Urothelium cell line (cell line): ENCODE measurements at regions not wholly inside any gene's neighbourhood (a gene's known extent, or its start where the extent isn't known, plus 50 kb on each side); places are given as distances from the start of the nearest gene placed in this dataset.
"Not testable (repeated sequence)": the region's sequence is repeated elsewhere in the genome, so short reads cannot be mapped to it uniquely, and the experiment has no call there.

Experiments used
- DNase-seq: peaks from one replicate; pipeline ENCODE4 v3.0.0; 2011; ENCODE audit warnings: low spot score, mixed read lengths
- FAIRE-seq: peaks from 2 replicates; lab custom pipeline; 2011; peaks lifted over from hg19 to GRCh38; lab: Jason Lieb, UNC

GRCh38 chr5:135279328-135279727, 119.7 kb downstream of the MACROH2A1 start:
- no peak for FAIRE-seq
- no peak for DNase-seq

GRCh38 chr5:135276151-135276550, 122.9 kb downstream of the MACROH2A1 start:
- DNase-seq = no peak
- FAIRE-seq = no peak

- no peak for FAIRE-seq
These were observed 125.8 kb downstream of the MACROH2A1 start for GRCh38 chr5:135273212-135273611.

DNA sequence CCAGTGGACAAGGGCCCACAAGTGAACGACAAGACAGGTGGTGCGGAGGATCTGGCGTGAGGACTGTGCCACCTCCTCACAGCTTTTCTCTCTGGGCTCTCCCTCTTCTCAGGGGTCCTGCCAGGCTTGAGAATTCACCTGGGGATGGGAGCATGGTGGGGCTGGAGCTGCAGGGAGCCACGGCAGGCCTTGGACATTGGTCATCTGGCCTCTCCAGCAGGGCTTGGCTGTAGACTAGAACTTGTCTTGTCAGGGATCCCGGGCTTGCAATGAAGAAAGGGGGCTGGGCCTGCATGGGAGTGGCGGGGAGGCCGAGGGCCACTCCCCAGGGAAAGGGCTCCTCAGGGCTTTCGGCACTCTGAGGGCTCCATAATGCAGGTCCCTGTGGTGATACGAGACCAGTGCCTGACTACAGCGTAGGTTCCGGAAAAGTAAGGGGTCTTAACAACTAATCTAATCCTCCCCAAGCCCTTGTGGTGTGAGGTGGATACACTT, 126.7 kb downstream of the MACROH2A1 start:
- FAIRE-seq = no peak
- DNase-seq = no peak

More at GRCh38 chr5:135273212-135273611, 125.8 kb downstream of the MACROH2A1 start:
- no peak for DNase-seq

- FAIRE-seq (no peak), DNase-seq (no peak)
These were observed 127.3 kb downstream of the MACROH2A1 start for GRCh38 chr5:135271533-135272310.

DNA sequence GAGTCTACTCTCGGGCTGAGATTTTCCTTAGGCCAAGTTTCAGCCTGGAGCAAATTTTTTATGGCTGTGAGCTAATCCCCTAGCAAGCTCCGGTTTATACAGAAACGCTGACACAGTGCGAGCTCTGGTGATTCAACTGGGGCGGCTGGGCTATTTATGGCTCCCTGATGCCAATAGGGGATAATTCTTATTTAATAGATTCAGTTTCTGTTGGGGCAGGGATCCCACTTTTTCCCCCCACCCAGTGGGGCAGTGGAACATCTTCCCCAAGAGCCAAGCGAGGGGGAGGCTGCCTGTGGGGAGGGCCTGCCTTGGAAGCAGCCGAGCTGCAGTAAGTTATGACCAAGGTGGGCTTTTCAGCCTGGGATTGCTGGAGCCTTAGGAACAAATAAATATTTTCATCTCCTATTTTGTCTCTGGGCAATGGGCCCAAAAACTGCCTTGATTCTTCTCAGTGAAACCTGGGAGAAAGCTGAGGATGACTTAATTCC, 129.1 kb downstream of the MACROH2A1 start:
- no peak for FAIRE-seq
- DNase-seq = no peak

DNA sequence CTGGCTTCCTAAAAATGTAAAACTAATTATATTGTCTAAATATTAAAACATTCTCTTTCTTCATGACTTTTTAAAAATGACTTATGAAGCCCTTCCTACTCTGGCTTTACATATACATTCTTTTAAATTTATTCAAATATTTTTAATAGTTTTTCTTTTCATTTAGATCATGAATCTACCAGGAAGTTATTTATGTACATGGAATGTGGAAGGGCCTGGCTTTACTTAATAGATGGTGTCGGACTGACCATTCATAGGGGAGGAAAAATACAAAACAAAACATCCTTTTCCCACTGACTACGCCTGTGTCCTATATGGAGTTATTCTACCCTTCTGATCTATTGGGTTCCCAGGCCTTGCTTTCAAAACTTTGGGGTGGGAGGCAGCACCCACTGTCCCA, 129.8 kb downstream of the MACROH2A1 start:
- FAIRE-seq (no peak), DNase-seq (no peak)

DNA sequence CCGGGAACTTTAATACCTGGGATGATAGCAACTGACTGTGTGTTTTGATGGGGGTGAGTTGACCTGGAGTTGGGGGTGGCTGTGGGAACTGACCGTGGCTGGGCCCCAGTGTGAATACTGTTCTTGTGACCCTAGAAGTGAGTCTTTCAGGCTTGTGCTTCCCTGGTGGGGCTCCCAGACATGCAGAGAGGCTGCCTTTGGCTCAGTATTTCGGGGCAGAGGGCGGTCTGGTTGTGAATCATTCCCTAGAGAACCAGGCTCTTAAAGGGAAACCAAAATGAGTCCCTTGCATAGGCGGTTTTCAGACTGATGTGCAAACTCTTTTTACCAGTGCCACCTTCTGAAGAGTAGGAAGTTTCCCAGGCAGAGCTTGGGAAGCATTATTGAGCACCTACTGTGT, 132.1 kb downstream of the MACROH2A1 start:
- DNase-seq = no peak
- no peak for FAIRE-seq

DNA sequence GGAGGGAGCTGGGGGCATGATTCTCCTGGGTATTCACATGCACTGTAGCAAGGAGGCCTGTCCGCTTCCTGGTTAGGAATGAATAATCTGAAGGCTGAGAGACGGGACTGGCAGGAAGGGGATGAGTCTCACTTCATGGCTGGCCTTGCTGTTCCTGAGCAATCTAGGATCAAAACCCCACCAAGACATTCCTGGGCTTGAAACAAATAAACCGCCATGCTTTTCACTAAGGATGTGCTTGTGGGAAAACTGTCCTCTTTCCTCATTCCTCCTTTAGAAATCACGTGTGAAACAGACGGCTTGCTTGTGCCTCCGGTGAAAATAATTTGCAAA, 132.8 kb downstream of the MACROH2A1 start:
- DNase-seq = no peak
- FAIRE-seq = no peak

- no peak for DNase-seq
- FAIRE-seq = no peak
These were observed 133.3 kb downstream of the MACROH2A1 start for GRCh38 chr5:135265497-135266302.

- DNase-seq (no peak), FAIRE-seq (no peak)
These were observed 134.3 kb downstream of the MACROH2A1 start for GRCh38 chr5:135264451-135265440.

DNA sequence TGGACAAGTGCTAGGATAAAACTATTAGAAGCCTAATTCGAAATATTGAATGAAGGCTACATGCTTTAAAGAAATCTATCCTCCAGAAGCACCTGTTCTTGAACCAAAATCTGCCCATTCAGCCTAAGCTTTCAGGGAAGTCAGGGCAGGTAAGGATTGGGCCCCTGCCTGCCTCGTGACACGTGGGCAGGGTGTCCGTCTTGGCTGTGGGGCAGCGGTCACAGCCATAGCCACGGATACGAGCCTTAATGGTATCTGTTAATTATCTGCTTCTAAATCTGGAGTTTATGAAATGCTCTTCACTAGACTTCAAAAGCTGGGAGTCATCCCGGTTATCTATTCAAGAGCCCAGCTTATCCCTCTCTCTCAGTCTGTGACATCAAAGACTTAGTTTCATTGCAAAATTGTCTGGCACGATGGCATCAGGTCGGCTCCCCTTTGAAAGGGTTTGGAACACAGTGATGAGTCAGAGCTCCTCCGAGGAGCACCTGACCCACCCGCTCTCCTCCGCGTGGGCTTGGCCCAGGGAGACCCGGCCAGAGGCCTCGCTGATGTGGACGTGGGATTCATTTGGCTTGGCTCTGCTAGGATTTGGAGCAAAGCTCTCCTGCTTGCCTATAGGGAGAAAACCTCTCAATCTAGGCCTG, 135.9 kb downstream of the MACROH2A1 start:
- DNase-seq (no peak), FAIRE-seq (no peak)

DNA sequence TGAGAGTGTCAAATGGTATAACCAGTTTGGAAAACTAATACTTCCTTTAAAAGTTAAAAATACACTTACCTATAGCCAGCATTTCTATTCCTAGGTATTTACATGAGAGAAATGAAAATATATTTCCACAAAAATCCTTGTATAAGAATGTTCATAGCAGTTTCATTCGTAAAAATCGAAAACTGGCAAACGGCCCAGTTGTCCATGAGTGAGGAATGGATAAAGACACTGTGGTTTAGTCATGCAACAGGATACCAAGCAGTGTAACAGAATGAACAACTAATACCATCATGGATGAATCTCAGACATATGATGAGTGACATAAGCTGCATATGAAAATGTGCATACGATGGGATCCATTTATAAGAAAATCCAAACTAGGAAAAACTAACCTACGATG, 136.7 kb downstream of the MACROH2A1 start:
- DNase-seq (no peak), FAIRE-seq (no peak)

DNA sequence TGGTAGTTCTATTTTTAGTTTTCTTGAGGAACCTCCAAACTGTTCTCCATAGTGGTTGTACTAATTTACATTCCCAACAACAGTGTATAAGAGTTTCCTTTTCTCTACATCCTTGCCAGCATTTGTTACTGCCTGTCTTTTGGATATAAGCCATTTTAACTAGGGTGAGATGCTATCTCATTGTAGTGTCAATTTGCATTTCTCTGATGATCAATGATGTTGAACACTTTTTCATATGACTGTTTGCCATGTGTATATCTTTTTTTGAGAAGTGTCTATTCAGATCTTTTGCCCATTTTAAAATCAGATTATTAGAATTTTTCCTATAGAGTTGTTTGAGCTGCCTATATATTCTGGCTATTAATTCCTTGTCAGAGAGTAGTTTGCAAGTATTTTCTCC, 138.9 kb downstream of the MACROH2A1 start:
- FAIRE-seq, DNase-seq: not testable (repeated sequence)

DNA sequence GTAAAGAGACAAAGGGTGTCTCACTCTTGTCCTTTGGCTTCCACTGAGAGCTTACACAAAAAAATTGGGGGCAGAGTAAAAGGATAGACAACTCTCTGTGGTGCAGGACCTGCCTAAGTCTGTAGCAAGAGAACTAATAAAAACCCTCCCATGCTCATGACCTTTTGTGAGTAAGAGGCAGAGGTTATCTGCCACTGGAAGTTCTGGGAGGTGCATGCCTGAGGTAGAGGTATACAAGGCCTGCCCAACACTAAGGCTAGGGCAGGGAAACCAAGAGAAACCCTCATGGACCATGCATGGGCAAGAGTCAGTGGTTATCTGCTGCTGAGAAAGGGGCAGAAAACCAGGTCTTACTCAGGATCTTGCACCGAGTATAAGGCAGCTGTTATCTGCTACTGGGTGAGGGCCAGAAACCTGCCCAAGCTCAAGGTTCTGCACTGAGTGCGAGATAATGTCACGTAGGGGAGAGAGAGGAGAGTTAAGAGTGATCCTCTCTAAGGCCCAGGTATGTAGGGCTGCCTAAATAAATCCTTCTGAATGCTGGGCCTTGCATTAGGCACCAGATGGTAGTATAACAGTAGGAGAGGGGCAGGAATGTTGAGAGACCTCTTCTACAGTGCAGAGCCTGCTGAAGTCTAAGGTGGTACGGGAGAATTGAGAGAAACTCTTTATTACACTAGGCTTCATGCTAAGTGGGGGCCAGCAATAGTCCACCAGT, 143.4 kb downstream of the MACROH2A1 start:
- DNase-seq (no peak), FAIRE-seq (no peak)

GRCh38 chr5:135254183-135254582, 144.8 kb downstream of the MACROH2A1 start:
- FAIRE-seq (no peak), DNase-seq (no peak)

GRCh38 chr5:135253601-135254178, 145.3 kb downstream of the MACROH2A1 start:
- no peak for DNase-seq
- FAIRE-seq = no peak

DNA sequence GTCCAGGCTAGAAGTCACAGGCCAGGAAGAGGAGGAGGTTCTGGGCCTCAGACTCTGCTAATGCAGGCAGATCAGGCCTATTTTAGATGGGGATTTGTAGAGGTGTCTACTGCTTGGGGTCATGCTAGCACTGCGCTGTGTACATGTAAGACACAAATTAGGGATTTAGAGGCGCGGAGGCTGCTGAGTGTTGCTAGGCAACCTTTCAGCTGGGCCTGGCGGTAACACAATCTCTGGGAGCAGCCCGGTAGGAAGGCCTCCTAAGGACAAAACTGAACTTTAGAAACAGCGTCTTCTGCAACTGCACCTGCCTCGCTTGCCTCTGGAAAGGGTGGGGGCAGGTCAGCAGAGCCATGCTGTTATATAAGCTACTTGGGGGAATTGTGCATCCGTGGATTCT, 147.9 kb downstream of the MACROH2A1 start:
- DNase-seq (no peak), FAIRE-seq (no peak)

DNA sequence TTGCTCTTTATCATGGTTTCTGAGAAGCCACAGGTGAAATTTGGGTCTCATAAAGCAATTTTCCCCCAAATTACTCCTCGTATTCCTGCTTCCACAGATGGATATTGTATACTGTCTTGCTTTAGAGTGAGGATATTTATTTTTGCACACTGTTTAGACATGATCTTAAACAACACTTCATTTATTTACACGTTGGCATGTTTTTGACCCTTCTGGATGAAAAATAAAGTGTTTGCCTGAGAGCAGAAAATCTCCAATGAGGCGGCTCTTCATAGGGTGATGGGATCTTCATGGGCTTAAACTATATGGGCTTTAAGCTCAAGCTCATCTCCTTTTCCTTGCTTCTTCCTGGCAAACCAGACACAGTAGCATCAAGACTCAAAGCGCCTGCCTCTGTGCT, 148.4 kb downstream of the MACROH2A1 start:
- DNase-seq (no peak), FAIRE-seq (no peak)
